GM12874 (cell line): ENCODE measurements at regions not wholly inside any gene's neighbourhood (a gene's known extent, or its start where the extent isn't known, plus 50 kb on each side); places are given as distances from the start of the nearest gene placed in this dataset.

ENCODE experiments used
- TF ChIP-seq, protein P1 (sequence below): IDR thresholded peaks from 2 replicates; pipeline ENCODE4 v1.5.1; 2011; ENCODE audit warnings: low read depth, mild to moderate bottlenecking, control low read depth, low read length, moderate library complexity; ENCODE audit not compliant: insufficient read depth

DNA sequence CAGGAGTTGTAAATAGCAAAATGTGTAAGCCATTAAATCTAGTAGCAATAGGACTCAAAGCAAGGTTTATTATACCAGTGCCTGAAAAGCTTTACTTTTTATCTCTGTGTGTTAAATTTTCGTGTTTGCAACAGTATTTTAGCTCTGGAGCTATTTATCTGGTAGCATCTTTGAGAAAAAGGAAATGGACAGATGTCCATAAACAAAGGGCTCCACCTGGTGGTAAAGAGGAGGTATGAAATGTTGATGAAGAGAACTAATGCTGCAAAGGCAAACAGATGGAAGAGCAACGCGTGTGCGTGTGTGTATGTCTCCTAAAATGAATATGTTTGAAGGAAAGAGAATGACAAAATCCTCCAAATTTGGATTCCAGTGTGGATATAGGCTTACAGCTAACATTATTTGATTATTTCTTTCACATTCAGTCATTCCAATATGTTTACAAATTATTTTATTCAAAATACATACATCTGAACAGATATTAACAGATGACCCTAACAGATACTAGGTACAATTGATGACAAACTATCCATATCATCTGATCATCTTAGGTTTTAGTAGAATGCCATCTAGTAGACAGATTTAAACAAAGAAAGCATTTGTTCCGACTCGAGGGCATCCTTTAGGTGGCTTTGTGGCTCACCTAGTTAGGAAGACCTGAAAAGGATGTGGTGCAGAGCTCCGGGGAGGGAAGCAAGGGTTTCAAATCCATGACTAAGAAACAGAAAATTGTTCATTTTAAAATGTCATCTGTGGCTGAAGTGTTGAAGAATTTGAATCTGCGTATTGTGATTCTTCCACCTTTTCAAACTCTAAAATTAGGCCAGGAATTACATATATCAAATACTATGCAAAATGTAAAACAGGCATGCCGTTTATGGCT lies 383.3 kb downstream of the MTX2 start:
- TF ChIP-seq, protein P1, sequence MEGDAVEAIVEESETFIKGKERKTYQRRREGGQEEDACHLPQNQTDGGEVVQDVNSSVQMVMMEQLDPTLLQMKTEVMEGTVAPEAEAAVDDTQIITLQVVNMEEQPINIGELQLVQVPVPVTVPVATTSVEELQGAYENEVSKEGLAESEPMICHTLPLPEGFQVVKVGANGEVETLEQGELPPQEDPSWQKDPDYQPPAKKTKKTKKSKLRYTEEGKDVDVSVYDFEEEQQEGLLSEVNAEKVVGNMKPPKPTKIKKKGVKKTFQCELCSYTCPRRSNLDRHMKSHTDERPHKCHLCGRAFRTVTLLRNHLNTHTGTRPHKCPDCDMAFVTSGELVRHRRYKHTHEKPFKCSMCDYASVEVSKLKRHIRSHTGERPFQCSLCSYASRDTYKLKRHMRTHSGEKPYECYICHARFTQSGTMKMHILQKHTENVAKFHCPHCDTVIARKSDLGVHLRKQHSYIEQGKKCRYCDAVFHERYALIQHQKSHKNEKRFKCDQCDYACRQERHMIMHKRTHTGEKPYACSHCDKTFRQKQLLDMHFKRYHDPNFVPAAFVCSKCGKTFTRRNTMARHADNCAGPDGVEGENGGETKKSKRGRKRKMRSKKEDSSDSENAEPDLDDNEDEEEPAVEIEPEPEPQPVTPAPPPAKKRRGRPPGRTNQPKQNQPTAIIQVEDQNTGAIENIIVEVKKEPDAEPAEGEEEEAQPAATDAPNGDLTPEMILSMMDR = peak; percentile 61

DNA sequence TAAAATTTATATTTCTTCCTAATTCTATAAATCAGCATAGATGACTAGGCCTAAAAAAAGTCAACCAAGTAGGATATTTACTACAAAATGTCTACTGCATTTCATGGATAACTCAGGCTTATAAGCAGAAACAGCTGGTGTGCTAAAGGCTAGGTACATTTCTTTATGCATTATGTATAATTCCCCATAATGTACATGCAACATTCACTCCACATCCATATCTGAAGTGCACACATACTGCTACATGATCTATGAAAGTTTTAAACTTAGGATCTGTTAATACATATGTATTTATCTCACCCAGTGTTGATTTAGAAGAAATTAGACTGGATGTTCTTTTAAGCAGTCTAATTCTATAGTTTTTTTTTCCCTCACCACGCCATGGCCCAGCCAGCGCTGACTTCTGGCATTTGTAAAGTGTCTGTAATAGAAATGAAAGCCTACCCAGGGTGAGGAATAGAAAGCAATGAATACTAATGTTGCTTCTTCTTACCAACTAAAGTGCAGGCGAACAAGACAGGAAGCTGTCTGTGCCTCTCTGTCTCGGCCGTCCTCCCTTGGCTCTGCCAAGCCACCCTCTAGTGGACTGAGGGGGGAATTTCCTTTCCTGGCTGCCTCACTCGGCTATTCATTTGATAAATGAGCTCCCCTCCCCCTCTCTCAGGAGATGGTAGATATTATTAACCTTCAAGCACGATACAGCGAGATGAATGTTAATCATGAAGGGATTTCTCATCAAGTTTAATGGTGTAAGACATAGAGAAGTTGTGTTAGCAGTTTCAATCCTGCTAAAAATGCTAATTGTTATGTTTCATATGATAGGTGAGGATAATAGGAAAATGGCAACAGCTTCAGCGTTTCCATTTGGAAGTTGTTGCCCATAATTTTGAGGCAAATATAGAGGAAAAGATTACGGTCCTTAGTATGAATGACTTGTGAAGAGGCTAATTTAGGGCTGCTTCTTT lies 384.5 kb downstream of the MTX2 start:
- TF ChIP-seq, protein P1 = peak; percentile 64

DNA sequence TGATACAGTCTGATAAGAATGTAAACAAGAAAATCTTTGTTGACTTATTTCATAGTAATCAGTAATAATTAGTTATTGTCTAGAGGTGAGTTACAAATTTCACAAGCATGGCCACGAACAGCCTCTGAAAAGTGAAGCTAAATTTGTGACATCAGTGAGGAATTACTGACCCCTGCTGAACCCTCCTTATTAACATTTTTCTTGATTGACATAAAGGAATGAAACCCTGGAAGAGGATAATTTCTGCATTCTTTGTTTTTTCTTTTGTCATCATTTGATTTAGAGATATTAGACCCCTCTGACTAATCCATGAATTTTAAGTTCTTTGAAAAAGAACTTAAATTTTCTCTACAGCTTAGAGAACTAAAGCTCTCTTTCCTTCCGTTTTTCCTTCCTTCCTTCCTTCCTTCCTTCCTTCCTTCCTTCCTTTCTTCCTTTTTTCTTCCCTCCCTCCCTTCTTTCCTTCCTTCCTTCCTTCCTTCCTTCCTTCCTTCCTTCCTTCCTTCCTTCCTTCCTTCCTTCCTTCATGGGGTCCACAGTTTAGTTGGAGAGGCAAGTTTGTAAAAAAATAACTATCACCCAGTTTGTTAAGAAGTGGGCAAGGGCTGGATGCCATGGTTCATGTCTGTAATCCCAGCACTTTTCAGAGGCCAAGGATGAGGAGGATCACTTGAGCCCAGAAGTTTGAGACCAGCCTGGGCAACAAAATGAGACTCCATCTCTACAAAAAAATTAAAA lies 387.0 kb downstream of the MTX2 start:
- TF ChIP-seq, protein P1 = no peak

DNA sequence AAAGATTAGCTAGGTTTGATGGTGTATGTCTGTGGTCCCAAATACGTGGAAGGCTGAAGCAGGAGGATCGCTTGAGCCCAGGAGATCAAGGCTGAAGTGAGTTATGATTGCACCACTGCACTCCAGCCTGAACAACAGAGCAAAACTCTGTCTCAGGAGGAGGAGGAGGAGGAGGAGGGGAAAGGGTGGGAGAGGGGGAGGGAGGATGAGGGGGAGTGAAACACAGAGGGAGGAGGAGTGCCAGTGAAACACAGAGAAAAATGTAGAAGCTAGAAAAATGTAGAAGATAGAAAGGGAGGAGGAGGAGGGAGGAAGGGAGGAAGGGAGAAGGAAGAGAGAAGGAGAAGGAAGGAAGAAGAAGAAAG lies 387.5 kb downstream of the MTX2 start:
- TF ChIP-seq, protein P1 = no peak

DNA sequence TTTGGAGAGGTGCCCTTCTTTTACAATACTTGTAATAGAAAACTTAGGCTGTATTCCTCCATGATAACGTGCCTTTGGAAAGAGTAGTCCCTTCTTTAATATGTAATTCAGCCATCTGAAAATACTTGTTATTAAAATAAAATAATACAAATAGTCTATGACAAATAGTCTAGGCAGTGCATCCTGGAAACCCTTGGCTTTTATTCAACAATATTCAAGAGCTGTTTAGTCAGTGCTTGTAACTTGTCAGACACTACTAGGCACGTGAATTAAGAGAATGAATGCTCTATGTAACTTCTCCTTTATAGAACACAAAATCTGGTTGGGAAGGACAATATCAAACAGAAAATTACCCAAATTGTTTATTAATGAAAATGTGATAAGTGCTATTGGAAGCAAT lies 388.2 kb downstream of the MTX2 start:
- TF ChIP-seq, protein P1 = no peak

DNA sequence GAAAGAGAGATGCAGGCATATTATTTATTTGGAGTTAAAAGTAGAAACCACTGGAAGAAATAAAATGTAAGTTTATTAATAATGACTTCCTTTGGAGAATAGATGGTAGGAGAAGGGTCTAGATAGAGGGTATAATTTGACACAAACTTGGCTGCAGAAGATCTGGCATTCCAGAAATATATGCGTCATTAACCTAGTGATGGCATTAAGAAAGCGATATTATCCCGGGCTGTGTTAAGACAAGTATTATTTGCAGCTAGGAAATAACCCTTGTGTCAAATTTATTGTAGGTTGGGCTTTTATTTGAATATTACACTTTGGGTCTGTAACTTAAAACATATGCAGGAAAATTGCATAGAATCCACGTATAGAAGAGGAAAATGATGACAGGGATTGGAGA lies 389.5 kb downstream of the MTX2 start:
- TF ChIP-seq, protein P1 = no peak
